GM20000 (cell line): ENCODE measurements at regions not wholly inside any gene's neighbourhood (a gene's known extent, or its start where the extent isn't known, plus 50 kb on each side); places are given as distances from the start of the nearest gene placed in this dataset.
"Not testable (repeated sequence)": the region's sequence is repeated elsewhere in the genome, so short reads cannot be mapped to it uniquely, and the experiment has no call there.

Experiments used
- DNase-seq: peaks from one replicate; pipeline ENCODE4 v3.0.0; 2012; ENCODE audit warnings: low spot score
- CTCF ChIP-seq: IDR thresholded peaks from 2 replicates; pipeline ENCODE4 v1.5.1; 2012; ENCODE audit warnings: mild to moderate bottlenecking, control low read depth; ENCODE audit errors: extremely low read depth, missing control alignments

DNA sequence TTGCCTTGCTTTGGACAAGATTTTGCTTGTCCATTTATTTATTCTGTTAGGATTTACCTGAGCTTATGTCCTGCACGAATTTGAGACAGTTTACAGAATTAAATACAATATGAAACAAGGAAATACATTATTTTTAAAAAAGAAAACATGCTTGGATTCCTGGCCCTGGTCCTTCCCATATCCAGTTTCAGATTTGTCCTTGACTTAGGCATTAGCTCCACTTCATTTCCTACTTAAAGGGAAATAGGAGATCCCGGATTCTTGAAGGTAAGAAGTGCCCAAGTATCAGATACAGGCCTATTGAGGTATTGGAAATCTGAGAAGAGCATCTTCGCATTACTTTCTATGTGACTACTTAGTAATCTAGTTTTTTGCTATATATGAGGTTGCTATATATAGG is 672.0 kb downstream of the SI start:
- DNase-seq: no peak
- TF ChIP-seq CTCF: no peak

DNA sequence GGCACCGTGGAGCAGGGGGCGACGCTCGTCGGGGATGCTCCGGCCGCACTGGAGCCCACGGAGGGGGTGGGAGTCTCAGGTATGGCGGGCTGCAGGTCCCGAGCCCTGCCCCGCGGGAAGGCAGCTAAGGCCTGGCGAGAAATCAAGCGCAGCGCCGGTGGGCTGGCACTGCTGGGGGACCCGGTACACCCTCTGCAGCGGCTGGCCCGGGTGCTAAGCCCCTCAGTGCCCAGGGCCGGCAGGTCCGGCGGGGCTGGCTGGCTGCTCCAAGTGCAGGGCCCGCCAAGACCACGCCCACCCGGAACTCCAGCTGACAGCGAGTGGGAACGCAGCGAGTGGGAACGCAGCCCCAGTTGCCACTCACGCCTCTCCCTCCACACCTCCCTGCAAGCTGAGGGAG is 676.4 kb downstream of the SI start:
- no peak for TF ChIP-seq CTCF
- no peak for DNase-seq

DNA sequence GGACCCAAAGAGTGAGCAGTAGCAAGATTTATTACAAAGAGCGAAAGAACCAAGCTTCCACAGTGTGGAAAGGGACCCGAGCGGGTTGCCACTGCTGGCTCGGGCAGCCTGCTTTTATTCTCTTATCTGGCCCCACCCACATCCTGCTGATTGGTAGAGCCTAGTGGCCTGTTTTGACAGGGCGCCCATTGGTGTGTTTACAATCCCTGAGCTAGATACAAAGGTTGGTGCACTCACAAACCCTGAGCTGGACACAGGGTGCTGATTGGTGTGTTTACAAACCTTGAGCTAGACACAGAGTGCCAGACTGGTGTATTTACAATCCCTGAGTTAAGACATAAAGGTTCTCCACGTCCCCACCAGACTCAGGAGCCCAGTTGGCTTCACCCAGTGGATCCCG is 676.9 kb downstream of the SI start:
- DNase-seq: not testable (repeated sequence)

- no peak for TF ChIP-seq CTCF
- no peak for DNase-seq
These were observed 680.8 kb downstream of the SI start for GRCh38 chr3:164397462-164397861.

DNA sequence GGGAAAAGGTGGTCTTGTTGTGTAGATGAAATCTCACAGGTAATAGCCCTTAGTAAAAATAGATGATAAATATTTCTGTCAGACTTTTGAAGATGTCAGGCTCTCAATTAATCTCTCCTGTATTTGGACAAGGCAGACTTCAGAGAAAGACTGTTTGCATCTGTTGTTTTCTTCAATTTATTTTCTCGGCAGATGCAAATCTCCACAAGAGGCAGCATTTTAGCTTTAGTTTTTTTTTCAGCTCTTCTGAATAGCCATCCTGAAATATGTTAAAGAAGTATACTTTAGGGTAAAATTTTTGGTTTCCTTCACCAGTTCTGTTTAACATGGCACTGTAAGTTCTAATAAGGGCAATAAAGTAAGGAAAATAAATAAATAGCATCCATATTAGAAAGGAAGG is 685.1 kb downstream of the SI start:
- DNase-seq: no peak
- no peak for TF ChIP-seq CTCF

DNA sequence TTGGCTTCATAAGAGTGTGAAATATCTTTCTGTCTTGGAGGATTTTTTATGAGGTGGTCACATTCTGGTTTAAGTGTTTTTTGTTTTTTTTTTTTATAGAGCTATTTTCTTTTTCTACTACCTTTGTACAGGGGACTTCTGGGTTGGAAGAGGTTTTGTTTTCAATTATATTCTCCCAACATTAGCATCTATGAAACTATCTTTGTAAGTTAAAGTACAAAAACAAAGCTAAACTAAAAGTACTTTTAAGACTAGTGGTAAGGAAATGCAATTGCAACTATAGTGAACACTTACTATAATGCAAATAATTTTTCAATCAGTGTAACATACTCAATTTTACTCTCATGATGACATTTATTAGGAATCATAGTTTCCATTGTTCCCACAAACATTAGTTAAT is 688.2 kb downstream of the SI start:
- DNase-seq: no peak
- no peak for TF ChIP-seq CTCF

GRCh38 chr3:164387236-164387635 is 691.1 kb downstream of the SI start:
- TF ChIP-seq CTCF: no peak
- no peak for DNase-seq

- no peak for DNase-seq
- TF ChIP-seq CTCF: no peak
These were observed 698.1 kb downstream of the SI start for GRCh38 chr3:164380156-164380555.
